ENCODE measurements at regions not wholly inside any gene's neighbourhood (a gene's known extent, or its start where the extent isn't known, plus 50 kb on each side); places are given as distances from the start of the nearest gene placed in this dataset.
"Not testable (repeated sequence)": the region's sequence is repeated elsewhere in the genome, so short reads cannot be mapped to it uniquely, and the experiment has no call there.

DNA sequence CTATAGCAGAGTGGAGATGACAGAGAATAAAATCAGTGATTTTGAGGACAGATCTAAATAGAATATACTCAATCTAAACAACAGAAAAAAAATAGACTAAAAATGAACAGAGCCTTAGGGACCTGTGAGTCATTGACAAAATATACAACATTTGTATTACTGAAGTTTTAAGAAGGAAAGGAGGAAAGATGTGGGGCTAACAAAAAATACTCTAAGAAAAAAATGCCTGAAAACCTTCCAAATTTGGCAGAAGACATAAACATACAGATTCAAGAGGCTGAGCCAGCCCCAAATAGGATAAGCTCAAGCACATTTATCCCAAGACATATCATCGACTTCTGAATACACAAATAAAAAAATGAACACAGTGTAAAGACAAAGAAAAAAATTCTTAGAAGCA is 123.6 kb upstream of the INTU start:
- H3K27me3 Mint-ChIP-seq = no peaks in the 10 kb centered on the region
- CTCF ChIA-PET = no interaction called here
- no peak for ATAC-seq
- no peak overlapping the region for H3K27ac Mint-ChIP-seq
- H3K4me3 Mint-ChIP-seq = no peak overlapping the region
- TF ChIP-seq, protein P1, sequence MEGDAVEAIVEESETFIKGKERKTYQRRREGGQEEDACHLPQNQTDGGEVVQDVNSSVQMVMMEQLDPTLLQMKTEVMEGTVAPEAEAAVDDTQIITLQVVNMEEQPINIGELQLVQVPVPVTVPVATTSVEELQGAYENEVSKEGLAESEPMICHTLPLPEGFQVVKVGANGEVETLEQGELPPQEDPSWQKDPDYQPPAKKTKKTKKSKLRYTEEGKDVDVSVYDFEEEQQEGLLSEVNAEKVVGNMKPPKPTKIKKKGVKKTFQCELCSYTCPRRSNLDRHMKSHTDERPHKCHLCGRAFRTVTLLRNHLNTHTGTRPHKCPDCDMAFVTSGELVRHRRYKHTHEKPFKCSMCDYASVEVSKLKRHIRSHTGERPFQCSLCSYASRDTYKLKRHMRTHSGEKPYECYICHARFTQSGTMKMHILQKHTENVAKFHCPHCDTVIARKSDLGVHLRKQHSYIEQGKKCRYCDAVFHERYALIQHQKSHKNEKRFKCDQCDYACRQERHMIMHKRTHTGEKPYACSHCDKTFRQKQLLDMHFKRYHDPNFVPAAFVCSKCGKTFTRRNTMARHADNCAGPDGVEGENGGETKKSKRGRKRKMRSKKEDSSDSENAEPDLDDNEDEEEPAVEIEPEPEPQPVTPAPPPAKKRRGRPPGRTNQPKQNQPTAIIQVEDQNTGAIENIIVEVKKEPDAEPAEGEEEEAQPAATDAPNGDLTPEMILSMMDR (IDR thresholded peaks at IDR 0.05) = no peak
- intact Hi-C loops (cut with micrococcal nuclease) = no loop called here
- no peaks in the 10 kb centered on the region for H3K9me3 Mint-ChIP-seq
- DNase-seq = no peak
- POLR2A ChIA-PET = interaction anchor here (0.6 kb wide), 1 partner anchor 119 kb away, joined by 3 read pairs; no protein-coding TSS in a partner anchor
- no peaks in the 10 kb centered on the region for H3K36me3 Mint-ChIP-seq (ENCODE audit: low read depth)
- H3K4me1 Mint-ChIP-seq (ENCODE audit: low read depth) = no peaks in the 10 kb centered on the region

- H3K4me3 Mint-ChIP-seq; DNase-seq; H3K27me3 Mint-ChIP-seq; H3K27ac Mint-ChIP-seq; intact Hi-C loops (cut with micrococcal nuclease); H3K36me3 Mint-ChIP-seq (ENCODE audit: low read depth); H3K4me1 Mint-ChIP-seq (ENCODE audit: low read depth); ATAC-seq; POLR2A ChIA-PET; CTCF ChIA-PET; H3K9me3 Mint-ChIP-seq: not testable (repeated sequence)
These were observed 120.1 kb upstream of the INTU start for GRCh38 chr4:127512672-127513071.

DNA sequence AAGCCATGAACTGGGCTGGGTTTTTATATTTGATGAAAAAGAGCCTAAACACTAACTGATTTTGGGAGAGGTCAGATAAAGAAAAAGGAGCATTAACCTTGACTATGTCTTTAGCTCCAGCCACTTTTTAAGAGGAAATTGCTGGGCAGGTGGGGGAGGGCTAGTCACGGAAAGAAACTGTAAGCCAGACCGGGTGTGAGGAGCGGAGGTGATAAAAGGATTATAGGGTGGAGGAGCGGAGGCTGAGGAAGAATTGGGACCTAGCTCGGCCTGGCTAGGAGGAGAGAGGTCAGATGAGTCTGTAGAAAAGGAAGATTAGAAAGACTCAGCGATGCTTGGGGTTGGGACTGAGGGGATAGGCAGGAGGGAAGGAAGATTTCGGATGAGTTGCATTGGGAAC is 117.5 kb upstream of the INTU start:
- intact Hi-C loops (cut with micrococcal nuclease); POLR2A ChIA-PET; H3K4me3 Mint-ChIP-seq; H3K27ac Mint-ChIP-seq; H3K27me3 Mint-ChIP-seq; CTCF ChIA-PET; H3K9me3 Mint-ChIP-seq; ATAC-seq; DNase-seq; H3K4me1 Mint-ChIP-seq (ENCODE audit: low read depth); H3K36me3 Mint-ChIP-seq (ENCODE audit: low read depth): not testable (repeated sequence)

DNA sequence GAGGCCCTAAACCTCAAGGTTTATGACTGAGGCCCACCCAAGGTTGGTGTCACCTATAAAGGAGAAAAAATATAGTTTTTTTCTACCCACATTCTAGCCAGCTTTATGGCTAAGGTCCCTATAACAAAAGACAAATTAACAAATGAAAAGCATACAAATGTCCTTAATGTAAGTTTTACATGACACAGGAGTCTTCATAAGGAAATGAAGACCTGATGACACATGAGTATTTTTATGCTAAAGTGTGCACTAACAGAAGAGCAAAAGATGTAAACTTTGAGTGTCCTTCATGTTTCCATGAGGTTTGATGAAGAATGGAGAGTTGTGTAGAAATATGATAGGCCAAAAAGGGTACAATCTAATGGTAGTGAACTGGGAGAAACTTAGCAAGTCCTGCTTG is 114.7 kb upstream of the INTU start:
- Mint-ChIP-seq H3K4me1 (ENCODE audit: low read depth) (no peaks in the 10 kb centered on the region), H3K9me3 (no peaks in the 10 kb centered on the region), H3K4me3 (no peak overlapping the region), H3K36me3 (ENCODE audit: low read depth) (no peaks in the 10 kb centered on the region), H3K27ac (no peak overlapping the region), H3K27me3 (no peaks in the 10 kb centered on the region)
- ATAC-seq = no peak
- POLR2A ChIA-PET = no interaction called here
- intact Hi-C loops (cut with micrococcal nuclease) = no loop called here
- CTCF ChIA-PET = no interaction called here
- TF ChIP-seq, protein P1 (IDR thresholded peaks at IDR 0.05) = no peak
- no peak for DNase-seq

DNA sequence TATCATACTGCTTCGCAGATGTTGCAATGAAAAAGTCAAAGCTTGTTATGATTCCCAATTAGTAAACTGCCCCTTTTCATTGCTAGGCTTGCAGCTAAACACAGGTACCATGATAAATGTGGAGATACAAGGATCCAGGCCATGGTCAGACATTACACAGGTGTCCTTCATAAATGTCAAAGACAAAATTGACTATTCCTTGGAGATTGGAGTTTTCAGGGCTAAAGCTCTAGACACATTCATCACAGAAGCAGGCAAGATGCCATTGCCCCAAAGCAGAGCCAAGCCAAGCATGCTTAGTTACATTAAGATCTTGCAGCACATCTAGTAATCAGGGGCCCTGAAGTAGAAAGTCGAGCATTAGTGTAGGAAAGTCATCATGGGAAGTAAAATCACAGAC is 111.3 kb upstream of the INTU start:
- Mint-ChIP-seq H3K27me3 (no peaks in the 10 kb centered on the region), H3K27ac (no peak overlapping the region), H3K4me3 (no peak overlapping the region), H3K36me3 (ENCODE audit: low read depth) (no peaks in the 10 kb centered on the region), H3K4me1 (ENCODE audit: low read depth) (no peaks in the 10 kb centered on the region), H3K9me3 (no peaks in the 10 kb centered on the region)
- CTCF ChIA-PET = no interaction called here
- DNase-seq (no peak), ATAC-seq (no peak)
- TF ChIP-seq, protein P1 (IDR thresholded peaks at IDR 0.05) = no peak
- intact Hi-C loops (cut with micrococcal nuclease) = no loop called here
- POLR2A ChIA-PET = no interaction called here

DNA sequence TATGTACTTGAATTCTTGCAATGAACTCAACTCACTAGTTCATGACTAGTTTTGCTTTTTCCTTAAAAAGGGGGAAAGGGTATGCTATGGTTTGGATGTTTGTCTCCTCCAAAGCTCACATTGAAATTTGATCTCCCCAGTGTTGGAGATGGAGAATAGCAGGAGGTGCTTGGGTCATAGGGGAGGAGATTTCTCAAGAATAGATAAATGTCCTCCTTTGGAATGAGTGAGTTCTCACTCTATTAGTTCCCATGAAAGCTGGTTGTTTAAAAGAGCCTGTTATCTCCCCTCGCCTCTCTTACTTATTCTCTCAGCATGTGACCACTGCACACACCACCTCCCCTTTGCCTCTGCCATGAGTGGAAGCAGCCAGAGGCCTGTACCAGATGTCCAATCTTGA is 109.4 kb upstream of the INTU start:
- no peak for ATAC-seq
- POLR2A ChIA-PET = no interaction called here
- H3K27me3 Mint-ChIP-seq = no peaks in the 10 kb centered on the region
- no peak for DNase-seq
- TF ChIP-seq, protein P1 (IDR thresholded peaks at IDR 0.05) = no peak
- no peaks in the 10 kb centered on the region for H3K9me3 Mint-ChIP-seq
- CTCF ChIA-PET = no interaction called here
- no peak overlapping the region for H3K27ac Mint-ChIP-seq
- H3K4me3 Mint-ChIP-seq = no peak overlapping the region
- H3K36me3 Mint-ChIP-seq (ENCODE audit: low read depth) = no peaks in the 10 kb centered on the region
- H3K4me1 Mint-ChIP-seq (ENCODE audit: low read depth) = no peaks in the 10 kb centered on the region
- intact Hi-C loops (cut with micrococcal nuclease) = no loop called here
